GM12878 (cell line): ENCODE measurements at regions not wholly inside any gene's neighbourhood (a gene's known extent, or its start where the extent isn't known, plus 50 kb on each side); places are given as distances from the start of the nearest gene placed in this dataset.

ENCODE experiments used
- BHLHE40 ChIP-seq, 2 experiments: fragments of 450-650 bp in 1 of 2; IDR thresholded peaks; 2 replicates each; pipeline ENCODE4 v1.6.1; 2011 to 2017; ENCODE audit warnings: low read depth in 2 of 2, borderline replicate concordance in 1 of 2, improper control_type of control experiment in 1 of 2, low read length in 1 of 2, mild to moderate bottlenecking in 1 of 2
- CHD4 ChIP-seq: fragments of 200-600 bp; sonication (generic); IDR thresholded peaks from 2 replicates; pipeline ENCODE4 v1.6.1; 2016; ENCODE audit warnings: mild to moderate bottlenecking
- ESRRA ChIP-seq: IDR thresholded peaks from 2 replicates; pipeline ENCODE4 v1.6.1; 2012; ENCODE audit warnings: mild to moderate bottlenecking, low read length, improper control_type of control experiment
- IKZF2 ChIP-seq, 2 experiments: fragments of 450-650 bp; IDR thresholded peaks; 2 replicates each; pipeline ENCODE4 v1.6.1; 2017; ENCODE audit warnings: mild to moderate bottlenecking in 2 of 2, moderate library complexity in 2 of 2
- IRF3 ChIP-seq: fragments of 450-650 bp; IDR thresholded peaks from 2 replicates; pipeline ENCODE4 v1.6.1; 2014; ENCODE audit warnings: mild to moderate bottlenecking
- MEF2B ChIP-seq: fragments of 450-650 bp; IDR thresholded peaks from 2 replicates; pipeline ENCODE4 v1.6.1; 2018; ENCODE audit warnings: mild to moderate bottlenecking, moderate library complexity; ENCODE audit not compliant: partially characterized antibody, poor library complexity, severe bottlenecking
- NFIC ChIP-seq: IDR thresholded peaks from 2 replicates; pipeline ENCODE4 v1.6.1; 2012; ENCODE audit warnings: low read depth, mild to moderate bottlenecking, inconsistent platforms, low read length, moderate library complexity
- NFYB ChIP-seq: IDR thresholded peaks from 2 replicates; pipeline ENCODE4 v1.6.1; 2011; ENCODE audit warnings: low read depth, mild to moderate bottlenecking, low read length, improper control_type of control experiment, moderate library complexity; ENCODE audit not compliant: insufficient read depth
- TARDBP ChIP-seq: IDR thresholded peaks from 2 replicates; pipeline ENCODE4 v1.6.1; 2016; ENCODE audit warnings: borderline replicate concordance
- ZBED1 ChIP-seq: IDR thresholded peaks from 2 replicates; pipeline ENCODE4 v1.6.1; 2016; ENCODE audit warnings: borderline replicate concordance
- ZBTB11 ChIP-seq: fragments of 450-650 bp; formaldehyde crosslinking; IDR thresholded peaks from 2 replicates; pipeline ENCODE4 v1.5.0; 2022; ENCODE audit warnings: mild to moderate bottlenecking, missing genetic modification characterization
- ZNF207 ChIP-seq: fragments of 450-650 bp; IDR thresholded peaks from 2 replicates; pipeline ENCODE4 v1.6.1; 2014; ENCODE audit warnings: antibody characterized with exemption, mild to moderate bottlenecking, borderline replicate concordance
- ZNF384 ChIP-seq: IDR thresholded peaks from 2 replicates; pipeline ENCODE4 v1.6.1; 2012; ENCODE audit warnings: low read depth, mild to moderate bottlenecking, low read length, improper control_type of control experiment, borderline replicate concordance

GRCh38 chr2:176488431-176488830, 219.2 kb downstream of the MTX2 start (continued):
- no peak for TF ChIP-seq IRF3
- no peak for TF ChIP-seq MEF2B
- TF ChIP-seq IKZF2 (IDR thresholded peaks at IDR 0.05), result no peak
- no peak for TF ChIP-seq ZNF207
- TF ChIP-seq NFYB, result no peak
- no peak for TF ChIP-seq ZBTB11 (CRISPR knock-in tag)
- no peak for TF ChIP-seq NFIC
- TF ChIP-seq ESRRA, result no peak
- no peak for TF ChIP-seq CHD4
- TF ChIP-seq ZNF384, result no peak
- TF ChIP-seq BHLHE40 (IDR thresholded peaks at IDR 0.05; ENCODE audit: borderline replicate concordance in 1 of 2, low read depth in 2 of 2, low read length in 1 of 2), result no peak
- TF ChIP-seq ZBED1, result no peak
- TF ChIP-seq TARDBP, result no peak
